Naive thymus-derived CD4-positive, alpha-beta T cell (primary cell): ENCODE measurements at regions not wholly inside any gene's neighbourhood (a gene's known extent, or its start where the extent isn't known, plus 50 kb on each side); places are given as distances from the start of the nearest gene placed in this dataset.
A peak's percentile ranks its signal among the peaks of the same experiment; 100 is the strongest.
"Not testable (repeated sequence)": the region's sequence is repeated elsewhere in the genome, so short reads cannot be mapped to it uniquely, and the experiment has no call there.

ENCODE experiments used
- ATAC-seq: fragments of 150-1000 bp; cut with Tn5 transposase; 2 replicates; pipeline ENCODE4 v1.10.0; 2021; ENCODE audit warnings: mild to moderate bottlenecking, moderate library complexity
- CTCF ChIA-PET: fragments of 350-600 bp; sonication (Branson Sonifier 250); formaldehyde crosslinking; loops from one replicate; lab custom pipeline; 2021; ENCODE audit warnings: antibody characterized with exemption; lab: Charles Lee
- POLR2A ChIA-PET: fragments of 350-600 bp; sonication (Branson Sonifier 250); formaldehyde crosslinking; loops from one replicate; lab custom pipeline; 2021; ENCODE audit warnings: antibody characterized with exemption, inconsistent platforms; lab: Charles Lee
- DNase-seq, 9 donors: peaks; one replicate each; pipeline versions ENCODE4 v3.0.0 to v3.0.0-alpha.2; 2020 to 2022; ENCODE audit warnings: mixed read lengths in 1 of 9
- H3K27ac ChIP-seq: one replicate; pipeline ENCODE4 v1.7.0; 2013; ENCODE audit warnings: mild to moderate bottlenecking, low read depth, low read length, moderate library complexity
- H3K27me3 ChIP-seq, 2 donors: one replicate each; pipeline ENCODE4 v1.7.0; 2013; ENCODE audit warnings: low read length in 2 of 2, mild to moderate bottlenecking in 2 of 2, moderate library complexity in 2 of 2; ENCODE audit not compliant: control insufficient read depth in 2 of 2, insufficient read depth in 2 of 2
- H3K36me3 ChIP-seq, 3 experiments: 1 replicate in 2 of 3; 2 replicates in 1 of 3; pipeline ENCODE4 v1.7.0; 2013; ENCODE audit warnings: low read length in 3 of 3, mild to moderate bottlenecking in 3 of 3, moderate library complexity in 1 of 3; ENCODE audit not compliant: insufficient read depth in 3 of 3, control insufficient read depth in 2 of 3
- H3K4me1 ChIP-seq, 2 donors: one replicate each; pipeline ENCODE4 v1.7.0; 2013; ENCODE audit warnings: low read length in 2 of 2, mild to moderate bottlenecking in 2 of 2, moderate library complexity in 1 of 2; ENCODE audit not compliant: control insufficient read depth in 2 of 2, insufficient read depth in 2 of 2
- H3K4me3 ChIP-seq: 2 replicates; pipeline ENCODE4 v1.7.0; 2013; ENCODE audit warnings: mild to moderate bottlenecking, low read length
- H3K9me3 ChIP-seq, 3 experiments: 1 replicate in 2 of 3; 2 replicates in 1 of 3; pipeline ENCODE4 v1.7.0; 2013; ENCODE audit warnings: low read length in 3 of 3; ENCODE audit not compliant: control insufficient read depth in 2 of 3
- H3K27ac Mint-ChIP-seq, 9 donors: one replicate each; pipeline ENCODE4 v1.8.0; 2020 to 2022; ENCODE audit warnings: mixed read lengths in 9 of 9, mild to moderate bottlenecking in 8 of 9, moderate library complexity in 5 of 9, inconsistent platforms in 2 of 9
- H3K27me3 Mint-ChIP-seq, 5 donors: one replicate each; pipeline ENCODE4 v1.8.0; 2021 to 2022; ENCODE audit warnings: mixed read lengths in 5 of 5, mild to moderate bottlenecking in 1 of 5
- H3K36me3 Mint-ChIP-seq, 5 donors: one replicate each; pipeline ENCODE4 v1.8.0; 2020 to 2022; ENCODE audit warnings: mixed read lengths in 5 of 5, mild to moderate bottlenecking in 3 of 5, inconsistent platforms in 1 of 5
- H3K4me1 Mint-ChIP-seq, 7 donors: one replicate each; pipeline ENCODE4 v1.8.0; 2020 to 2022; ENCODE audit warnings: mixed read lengths in 7 of 7, mild to moderate bottlenecking in 3 of 7, inconsistent platforms in 1 of 7
- H3K4me3 Mint-ChIP-seq, 10 donors: one replicate each; pipeline ENCODE4 v1.8.0; 2020 to 2022; ENCODE audit warnings: mild to moderate bottlenecking in 10 of 10, mixed read lengths in 10 of 10, moderate library complexity in 6 of 10, inconsistent platforms in 2 of 10
- H3K9me3 Mint-ChIP-seq, 11 donors: one replicate each; pipeline ENCODE4 v1.8.0; 2020 to 2022; ENCODE audit warnings: mixed read lengths in 11 of 11, mild to moderate bottlenecking in 4 of 11, inconsistent platforms in 1 of 11, moderate library complexity in 1 of 11
- intact Hi-C, 2 donors: fragments of 100-400 bp; cut with micrococcal nuclease; formaldehyde crosslinking; loops; one replicate each; pipeline ENCODE4 v1.15.1; 2023

DNA sequence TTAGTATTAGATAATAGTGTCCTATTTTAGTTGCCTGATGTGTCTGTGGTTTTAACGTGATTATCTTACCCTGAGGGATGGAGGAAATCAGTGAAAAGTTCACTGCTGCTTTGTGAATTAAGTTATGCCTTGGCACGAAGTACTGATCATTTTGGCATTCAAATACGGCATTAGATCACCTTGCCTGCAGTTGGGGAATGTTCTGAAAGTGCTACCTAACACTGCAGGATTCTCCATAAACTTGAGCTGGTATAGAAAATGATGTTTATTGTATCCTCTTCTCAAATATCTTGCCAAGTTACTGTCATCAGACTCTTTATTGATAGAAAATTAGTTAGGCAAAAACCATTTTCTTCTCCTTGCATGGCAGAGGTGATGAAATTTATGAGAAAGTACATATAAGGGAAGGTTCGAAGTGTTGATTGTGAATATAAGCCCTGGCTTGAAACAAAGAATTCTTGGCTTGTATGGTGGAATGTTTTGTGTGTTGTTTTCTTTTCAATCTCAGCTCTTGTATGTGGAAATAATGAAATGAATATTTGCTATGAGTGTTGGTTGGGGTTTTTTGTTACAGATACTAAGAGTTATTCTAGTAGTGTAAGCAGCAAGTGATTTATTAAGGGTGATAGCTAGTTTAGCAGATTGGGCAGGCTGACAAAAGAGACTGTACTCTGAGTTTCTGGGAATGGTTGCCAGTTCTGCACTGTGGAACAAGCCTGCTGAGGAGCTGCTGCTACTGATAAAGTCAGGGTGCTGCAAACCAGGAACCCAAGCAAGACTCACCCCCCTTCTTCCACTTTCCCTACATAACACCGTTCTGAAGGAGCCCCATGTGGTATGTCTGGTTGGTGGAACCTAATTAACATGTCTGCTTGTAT lies 448.3 kb downstream of the PCNX1 start:
- intact Hi-C loops, result no loop called here
- H3K4me1 Mint-ChIP-seq, result peaks cover 15 to 55% (median 38%) of the 10 kb centered on the region in 7 donors
- ATAC-seq (peak; percentile 63), DNase-seq (no peak)
- no peaks in the 10 kb centered on the region for H3K27me3 ChIP-seq
- CTCF ChIA-PET, result no interaction called here
- POLR2A ChIA-PET, result no interaction called here
- no peaks in the 10 kb centered on the region for H3K36me3 ChIP-seq
- H3K4me3 Mint-ChIP-seq, result no peak overlapping the region
- no peak overlapping the region for H3K4me3 ChIP-seq
- no peaks in the 10 kb centered on the region for H3K4me1 ChIP-seq
- peak overlapping the region in 2 of 9 donors; percentile 2 to 5 for H3K27ac Mint-ChIP-seq
- no peak overlapping the region for H3K27ac ChIP-seq
- peaks cover 5 to 54% (median 47%) of the 10 kb centered on the region in 5 donors for H3K36me3 Mint-ChIP-seq
- H3K9me3 ChIP-seq, result no peaks in the 10 kb centered on the region
- H3K9me3 Mint-ChIP-seq, result peaks cover 0 to 23% (median 6%) of the 10 kb centered on the region in 11 donors
- no peaks in the 10 kb centered on the region for H3K27me3 Mint-ChIP-seq

DNA sequence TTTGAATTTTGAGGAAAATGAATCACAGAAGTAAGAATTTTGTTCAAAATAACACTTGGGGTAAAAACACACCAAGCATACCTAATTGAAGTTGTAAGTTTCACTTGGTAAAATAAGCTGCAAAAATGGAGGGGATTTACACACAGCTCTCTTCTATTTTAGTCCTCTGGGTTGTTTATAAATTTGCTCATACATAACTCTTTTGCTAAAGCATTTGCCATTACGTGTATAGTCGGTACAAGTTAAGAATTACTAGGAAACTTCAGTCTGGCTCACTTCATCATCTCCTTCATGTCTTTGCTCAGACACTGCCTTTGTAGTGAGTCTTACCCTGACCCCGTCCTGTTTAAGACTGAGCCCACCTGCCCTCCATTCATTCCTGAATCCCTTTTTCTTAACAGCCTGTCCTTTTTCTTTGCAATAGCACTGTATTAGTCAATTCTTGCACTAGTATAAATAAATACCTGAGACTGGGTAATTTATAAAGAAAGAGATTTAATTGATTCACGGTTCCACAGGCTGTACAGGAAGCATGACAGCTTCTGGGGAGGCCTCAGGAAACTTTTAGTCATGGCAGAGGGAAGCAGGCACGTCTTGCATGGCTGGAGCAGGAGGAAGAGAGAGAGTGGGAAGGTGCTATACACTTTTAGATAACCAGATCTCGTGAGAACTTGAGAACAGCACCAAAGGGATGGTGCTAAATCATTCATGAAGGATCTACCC lies 451.1 kb downstream of the PCNX1 start:
- Mint-ChIP-seq H3K36me3 (peaks cover 5 to 44% (median 32%) of the 10 kb centered on the region in 5 donors), H3K27me3 (no peaks in the 10 kb centered on the region), H3K4me3 (peak overlapping the region in 1 of 10 donors; percentile 14), H3K4me1 (peaks cover 16 to 66% (median 48%) of the 10 kb centered on the region in 7 donors), H3K27ac (peak overlapping the region in 1 of 9 donors; percentile 50), H3K9me3 (peaks cover 0 to 16% (median 4%) of the 10 kb centered on the region in 11 donors)
- ATAC-seq (no peak), DNase-seq (no peak)
- ChIA-PET POLR2A (no interaction called here), CTCF (no interaction called here)
- intact Hi-C loops, result no loop called here
- Histone ChIP-seq H3K9me3 (no peaks in the 10 kb centered on the region), H3K4me1 (peaks cover 0 to 6% of the 10 kb centered on the region in 2 donors), H3K27ac (no peak overlapping the region), H3K36me3 (no peaks in the 10 kb centered on the region), H3K27me3 (no peaks in the 10 kb centered on the region), H3K4me3 (no peak overlapping the region)

DNA sequence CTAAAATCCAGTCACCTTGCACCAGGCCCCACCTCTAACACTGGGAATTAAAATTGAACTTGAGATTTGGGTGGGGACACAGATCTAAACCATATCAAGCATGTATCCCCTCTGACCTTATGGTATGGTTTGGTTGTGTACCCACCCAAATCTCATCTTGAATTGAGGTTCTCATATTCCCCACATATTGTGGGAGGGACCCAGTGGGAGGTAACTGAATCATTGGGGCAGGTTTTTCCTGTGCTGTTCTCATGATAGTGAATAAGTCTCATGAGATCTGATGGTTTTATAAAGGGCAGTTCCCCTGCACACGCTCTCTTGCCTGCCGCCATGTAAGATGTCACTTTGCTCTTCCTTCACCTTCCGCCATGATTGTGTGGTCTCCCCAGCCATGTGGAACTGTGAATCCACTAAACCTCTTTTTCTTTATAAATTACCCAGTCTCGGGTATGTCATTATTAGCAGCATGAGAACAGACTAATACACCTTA lies 451.7 kb downstream of the PCNX1 start:
- H3K36me3 ChIP-seq, CTCF ChIA-PET, intact Hi-C loops, POLR2A ChIA-PET, H3K27me3 Mint-ChIP-seq, DNase-seq, H3K27ac Mint-ChIP-seq, H3K4me3 Mint-ChIP-seq, ATAC-seq, H3K9me3 ChIP-seq, H3K27ac ChIP-seq, H3K4me1 ChIP-seq, H3K4me3 ChIP-seq, H3K27me3 ChIP-seq: not testable (repeated sequence)
- Mint-ChIP-seq H3K36me3 (peaks cover 5 to 39% (median 26%) of the 10 kb centered on the region in 5 donors), H3K4me1 (peaks cover 16 to 68% (median 50%) of the 10 kb centered on the region in 7 donors), H3K9me3 (peaks cover 0 to 14% (median 4%) of the 10 kb centered on the region in 11 donors)

DNA sequence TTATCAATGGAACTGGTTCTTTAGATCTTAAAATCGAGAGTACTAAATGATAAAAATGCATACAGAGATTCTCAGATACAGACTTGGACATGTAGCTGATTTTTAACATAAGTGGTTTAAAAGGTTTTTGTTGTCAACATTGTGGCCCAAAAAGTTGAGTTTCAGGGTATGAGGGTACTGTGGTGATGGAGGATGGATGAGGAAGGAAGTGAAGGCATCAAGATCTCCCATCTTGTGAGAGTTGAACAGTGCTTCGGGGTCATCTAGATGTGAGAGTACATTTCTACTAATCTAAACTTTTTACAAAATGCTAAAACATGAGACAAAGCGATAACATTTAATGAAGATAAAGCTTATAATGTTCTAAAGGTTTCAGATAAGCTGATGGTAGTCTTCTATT lies 452.6 kb downstream of the PCNX1 start:
- Mint-ChIP-seq H3K27me3 (no peaks in the 10 kb centered on the region), H3K27ac (no peak overlapping the region), H3K4me1 (peaks cover 16 to 72% (median 50%) of the 10 kb centered on the region in 7 donors), H3K4me3 (no peak overlapping the region), H3K9me3 (peaks cover 0 to 14% (median 4%) of the 10 kb centered on the region in 11 donors), H3K36me3 (peaks cover 5 to 39% (median 25%) of the 10 kb centered on the region in 5 donors)
- peak; percentile 34 for ATAC-seq
- intact Hi-C loops, result no loop called here
- ChIA-PET CTCF (no interaction called here), POLR2A (interaction anchor here (0.6 kb wide), 1 partner anchor 96 kb away, joined by 3 read pairs; no protein-coding TSS in a partner anchor)
- H3K9me3 ChIP-seq, result no peaks in the 10 kb centered on the region
- no peak overlapping the region for H3K27ac ChIP-seq
- peaks cover 0 to 6% of the 10 kb centered on the region in 2 donors for H3K4me1 ChIP-seq
- no peak overlapping the region for H3K4me3 ChIP-seq
- no peaks in the 10 kb centered on the region for H3K36me3 ChIP-seq
- H3K27me3 ChIP-seq, result no peaks in the 10 kb centered on the region
- no peak for DNase-seq

DNA sequence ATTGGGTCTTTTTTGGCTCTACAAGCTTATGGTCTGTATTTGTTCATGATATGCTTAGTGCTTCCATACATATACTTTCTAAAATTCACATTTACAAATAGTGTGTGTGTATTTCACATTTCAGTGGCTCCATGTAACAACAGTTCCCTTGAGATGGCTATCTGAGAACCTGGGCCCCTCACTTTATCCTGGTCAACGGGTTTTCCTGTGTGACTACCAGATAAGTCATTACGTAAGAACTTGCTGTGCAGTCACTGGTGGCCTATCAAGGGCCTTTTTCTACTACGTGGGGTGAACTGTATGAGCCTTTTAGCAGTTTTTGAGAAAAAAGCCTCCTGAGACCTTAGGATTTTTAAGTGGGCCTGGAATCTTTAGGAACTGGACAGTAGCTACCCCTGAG lies 454.1 kb downstream of the PCNX1 start:
- peaks cover 5 to 35% (median 17%) of the 10 kb centered on the region in 5 donors for H3K36me3 Mint-ChIP-seq
- H3K27ac Mint-ChIP-seq, result peak overlapping the region in 2 of 9 donors; percentile 17 to 27
- Histone ChIP-seq H3K4me1 (peaks cover 0 to 6% of the 10 kb centered on the region in 2 donors), H3K4me3 (no peak overlapping the region), H3K27me3 (no peaks in the 10 kb centered on the region), H3K9me3 (no peaks in the 10 kb centered on the region), H3K27ac (no peak overlapping the region), H3K36me3 (peaks cover 0 to 4% (median 0%) of the 10 kb centered on the region in 3 experiments)
- H3K4me1 Mint-ChIP-seq, result peaks cover 12 to 62% (median 43%) of the 10 kb centered on the region in 7 donors
- POLR2A ChIA-PET, result no interaction called here
- H3K4me3 Mint-ChIP-seq, result no peak overlapping the region
- peaks cover 0 to 14% (median 4%) of the 10 kb centered on the region in 11 donors for H3K9me3 Mint-ChIP-seq
- DNase-seq (no peak), ATAC-seq (no peak)
- intact Hi-C loops, result no loop called here
- CTCF ChIA-PET, result no interaction called here
- H3K27me3 Mint-ChIP-seq, result no peaks in the 10 kb centered on the region

DNA sequence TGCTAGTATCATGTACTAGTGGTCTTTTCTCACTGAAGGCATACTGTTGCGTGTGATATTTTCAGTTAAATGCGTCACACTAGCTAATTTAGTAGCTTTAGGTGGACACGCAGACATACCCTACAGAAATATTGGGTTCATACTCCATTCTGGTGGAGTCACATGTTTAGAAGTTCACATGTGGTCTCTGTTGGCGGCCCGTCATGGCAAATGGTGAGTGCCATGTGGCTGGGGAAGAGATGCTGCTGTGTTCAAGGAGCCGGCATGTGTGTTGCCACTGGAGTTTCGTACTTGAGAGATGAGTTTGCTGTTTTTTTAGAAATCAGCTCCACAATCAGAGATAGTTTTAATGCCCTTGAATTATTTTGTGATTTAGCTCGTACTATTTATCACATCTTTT lies 454.6 kb downstream of the PCNX1 start:
- Histone ChIP-seq H3K27ac (no peak overlapping the region), H3K4me3 (no peak overlapping the region), H3K36me3 (peaks cover 0 to 4% (median 0%) of the 10 kb centered on the region in 3 experiments), H3K4me1 (peaks cover 0 to 6% of the 10 kb centered on the region in 2 donors), H3K27me3 (no peaks in the 10 kb centered on the region), H3K9me3 (no peaks in the 10 kb centered on the region)
- Mint-ChIP-seq H3K4me1 (peaks cover 12 to 62% (median 43%) of the 10 kb centered on the region in 7 donors), H3K27ac (peak overlapping the region in 5 of 9 donors; percentile 4 to 50 (median 26)), H3K27me3 (no peaks in the 10 kb centered on the region), H3K36me3 (peaks cover 5 to 35% (median 20%) of the 10 kb centered on the region in 5 donors), H3K9me3 (peaks cover 0 to 14% (median 4%) of the 10 kb centered on the region in 11 donors), H3K4me3 (no peak overlapping the region)
- no peak for ATAC-seq
- POLR2A ChIA-PET, result no interaction called here
- no peak for DNase-seq
- CTCF ChIA-PET, result no interaction called here
- intact Hi-C loops, result no loop called here
